ENCODE measurements at regions not wholly inside any gene's neighbourhood (a gene's known extent, or its start where the extent isn't known, plus 50 kb on each side); places are given as distances from the start of the nearest gene placed in this dataset.

- no TSS peak for BruUV-seq (replicated peaks)
- Histone ChIP-seq H3K4me2 (no peak overlapping the region), H3K4me1 (replicated peaks; ENCODE audit: insufficient read depth) (no peaks in the 10 kb centered on the region), H2AFZ (no peak overlapping the region), H4K20me1 (ENCODE audit: insufficient read depth) (no peaks in the 10 kb centered on the region), H3F3A (ENCODE audit: insufficient read depth, low read depth) (no peaks in the 10 kb centered on the region), H3K9me2 (ENCODE audit: insufficient read depth) (no peaks in the 10 kb centered on the region), H3K4me3 (no peak overlapping the region), H3K36me3 (ENCODE audit: low read depth) (no peaks in the 10 kb centered on the region), H3K79me2 (ENCODE audit: low read depth) (no peaks in the 10 kb centered on the region), H3K27me3 (ENCODE audit: insufficient read depth, low read depth) (no peaks in the 10 kb centered on the region), H3K9me3 (ENCODE audit: insufficient read depth, low read depth) (no peaks in the 10 kb centered on the region), H3K27ac (no peak overlapping the region)
- intact Hi-C loops (cut with micrococcal nuclease; ENCODE audit: unreplicated experiment), result no loop called here
- TF ChIP-seq, protein P1, sequence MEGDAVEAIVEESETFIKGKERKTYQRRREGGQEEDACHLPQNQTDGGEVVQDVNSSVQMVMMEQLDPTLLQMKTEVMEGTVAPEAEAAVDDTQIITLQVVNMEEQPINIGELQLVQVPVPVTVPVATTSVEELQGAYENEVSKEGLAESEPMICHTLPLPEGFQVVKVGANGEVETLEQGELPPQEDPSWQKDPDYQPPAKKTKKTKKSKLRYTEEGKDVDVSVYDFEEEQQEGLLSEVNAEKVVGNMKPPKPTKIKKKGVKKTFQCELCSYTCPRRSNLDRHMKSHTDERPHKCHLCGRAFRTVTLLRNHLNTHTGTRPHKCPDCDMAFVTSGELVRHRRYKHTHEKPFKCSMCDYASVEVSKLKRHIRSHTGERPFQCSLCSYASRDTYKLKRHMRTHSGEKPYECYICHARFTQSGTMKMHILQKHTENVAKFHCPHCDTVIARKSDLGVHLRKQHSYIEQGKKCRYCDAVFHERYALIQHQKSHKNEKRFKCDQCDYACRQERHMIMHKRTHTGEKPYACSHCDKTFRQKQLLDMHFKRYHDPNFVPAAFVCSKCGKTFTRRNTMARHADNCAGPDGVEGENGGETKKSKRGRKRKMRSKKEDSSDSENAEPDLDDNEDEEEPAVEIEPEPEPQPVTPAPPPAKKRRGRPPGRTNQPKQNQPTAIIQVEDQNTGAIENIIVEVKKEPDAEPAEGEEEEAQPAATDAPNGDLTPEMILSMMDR (conservative IDR thresholded peaks at IDR 0.05), result no peak
- TF ChIP-seq EZH2 (IDR thresholded peaks at IDR 0.05; ENCODE audit: low read depth), result no peak
- ChIA-PET POLR2A (ENCODE audit: unreplicated experiment) (no interaction called here), CTCF (no interaction called here)
- DNase-seq, result no peak
These were observed 1125.2 kb upstream of the CNTN5 start for GRCh38 chr11:97895572-97895971.

DNA sequence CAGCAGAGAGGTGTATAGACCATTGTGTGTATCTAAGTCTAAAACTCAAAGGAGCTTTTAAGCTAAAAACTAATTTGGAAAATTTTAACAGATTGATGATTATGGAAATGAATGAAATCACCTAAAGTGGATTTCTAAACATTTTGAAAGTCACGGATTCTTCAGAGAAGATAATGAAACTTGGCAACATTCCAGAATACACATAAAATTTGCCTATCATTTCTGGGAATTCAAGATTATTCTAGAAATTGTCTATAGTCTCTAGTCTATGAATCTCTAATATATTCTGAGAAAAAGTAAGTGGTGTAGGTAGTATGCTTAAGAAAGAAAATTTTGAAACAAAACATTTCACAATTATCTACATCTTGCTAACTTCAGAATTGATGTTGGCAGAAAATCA, 1117.9 kb upstream of the CNTN5 start:
- Histone ChIP-seq H3K9me3 (ENCODE audit: insufficient read depth, low read depth) (no peaks in the 10 kb centered on the region), H3K9me2 (ENCODE audit: insufficient read depth) (no peaks in the 10 kb centered on the region), H3K4me2 (no peak overlapping the region), H3K79me2 (ENCODE audit: low read depth) (no peaks in the 10 kb centered on the region), H3K4me3 (no peak overlapping the region), H3K36me3 (ENCODE audit: low read depth) (no peaks in the 10 kb centered on the region), H3K4me1 (replicated peaks; ENCODE audit: insufficient read depth) (no peaks in the 10 kb centered on the region), H4K20me1 (ENCODE audit: insufficient read depth) (no peaks in the 10 kb centered on the region), H3F3A (ENCODE audit: insufficient read depth, low read depth) (no peaks in the 10 kb centered on the region), H3K27ac (no peak overlapping the region), H3K27me3 (ENCODE audit: insufficient read depth, low read depth) (no peaks in the 10 kb centered on the region), H2AFZ (no peak overlapping the region)
- POLR2A ChIA-PET (ENCODE audit: unreplicated experiment), result no interaction called here
- intact Hi-C loops (cut with micrococcal nuclease; ENCODE audit: unreplicated experiment), result no loop called here
- CTCF ChIA-PET, result no interaction called here
- TF ChIP-seq, protein P1 (conservative IDR thresholded peaks at IDR 0.05), result no peak
- TF ChIP-seq EZH2 (IDR thresholded peaks at IDR 0.05; ENCODE audit: low read depth), result no peak
- DNase-seq, result no peak
- BruUV-seq (replicated peaks), result no TSS peak

DNA sequence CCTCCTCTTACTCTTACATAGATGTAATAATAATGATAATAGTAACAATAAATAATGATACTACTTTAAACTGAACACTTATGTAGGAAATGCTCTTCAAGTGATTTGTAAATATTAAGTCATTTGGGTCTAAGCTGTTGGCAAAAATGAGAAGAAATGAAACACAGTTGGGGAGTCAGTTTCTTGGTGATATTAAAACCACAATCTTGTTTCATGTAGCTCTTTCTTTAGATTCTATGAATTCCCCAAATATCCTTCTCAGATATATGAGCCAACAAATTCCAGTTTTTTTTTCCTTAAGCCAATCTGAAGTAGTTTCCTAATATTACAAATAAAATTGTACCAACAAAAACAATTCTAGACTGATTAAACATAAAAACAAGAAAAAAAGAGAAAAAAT, 1115.6 kb upstream of the CNTN5 start:
- Histone ChIP-seq H3K27me3 (ENCODE audit: insufficient read depth, low read depth) (no peaks in the 10 kb centered on the region), H3K4me2 (no peak overlapping the region), H2AFZ (no peak overlapping the region), H3K36me3 (ENCODE audit: low read depth) (no peaks in the 10 kb centered on the region), H3K9me2 (ENCODE audit: insufficient read depth) (no peaks in the 10 kb centered on the region), H3K27ac (no peak overlapping the region), H3K79me2 (ENCODE audit: low read depth) (no peaks in the 10 kb centered on the region), H3K9me3 (ENCODE audit: insufficient read depth, low read depth) (no peaks in the 10 kb centered on the region), H3F3A (ENCODE audit: insufficient read depth, low read depth) (no peaks in the 10 kb centered on the region), H3K4me3 (no peak overlapping the region), H4K20me1 (ENCODE audit: insufficient read depth) (no peaks in the 10 kb centered on the region), H3K4me1 (replicated peaks; ENCODE audit: insufficient read depth) (no peaks in the 10 kb centered on the region)
- TF ChIP-seq, protein P1 (conservative IDR thresholded peaks at IDR 0.05), result no peak
- TF ChIP-seq EZH2 (IDR thresholded peaks at IDR 0.05; ENCODE audit: low read depth), result no peak
- no TSS peak for BruUV-seq (replicated peaks)
- intact Hi-C loops (cut with micrococcal nuclease; ENCODE audit: unreplicated experiment), result no loop called here
- POLR2A ChIA-PET (ENCODE audit: unreplicated experiment), result no interaction called here
- CTCF ChIA-PET, result no interaction called here
- no peak for DNase-seq

Measured in PC-9 (cell line).